ENCODE measurements at regions not wholly inside any gene's neighbourhood (a gene's known extent, or its start where the extent isn't known, plus 50 kb on each side); places are given as distances from the start of the nearest gene placed in this dataset.

DNA sequence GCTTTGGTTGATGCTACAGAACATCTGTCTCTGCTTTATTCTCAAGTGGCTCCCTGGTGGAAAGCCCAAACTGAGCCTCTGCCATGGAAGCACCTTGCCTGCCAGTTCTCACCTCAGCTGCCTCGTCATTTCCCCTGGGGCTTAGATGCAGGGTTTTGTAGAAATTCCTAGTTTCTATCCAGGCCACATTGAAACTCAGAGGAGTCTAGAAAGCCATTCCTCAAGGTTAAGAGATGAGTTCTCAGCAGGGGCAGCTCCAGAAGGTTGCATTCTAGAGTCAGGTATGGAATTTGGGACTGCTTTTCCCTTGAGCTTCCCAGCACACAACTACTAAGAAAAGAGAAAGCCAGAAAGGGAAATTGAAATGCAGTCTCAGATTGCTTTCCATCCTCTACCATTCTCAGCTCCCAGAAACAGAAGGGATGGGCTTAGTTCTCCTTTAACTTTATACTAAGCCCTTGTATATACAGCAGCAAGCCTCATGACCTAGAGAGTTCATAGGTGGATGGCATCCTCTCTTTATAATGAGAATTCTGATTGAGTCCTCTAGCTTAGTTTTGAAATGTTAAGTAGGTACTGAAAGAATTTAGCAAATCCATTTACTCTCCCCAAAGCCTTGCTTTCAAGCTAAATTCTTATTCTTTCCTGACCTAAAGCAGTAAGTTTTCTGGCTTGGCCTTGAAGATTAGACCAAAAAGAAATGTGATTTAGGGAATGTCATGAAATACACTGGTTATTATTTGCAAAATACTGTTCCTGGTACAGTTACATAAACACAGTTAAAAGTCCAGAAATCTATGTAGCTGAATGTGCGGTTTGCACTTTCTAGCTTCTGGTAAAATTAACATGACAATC is 66.0 kb upstream of the MEF2C start:
- no peak for TF ChIP-seq EP300 (conservative IDR thresholded peaks at IDR 0.05; ENCODE audit: poor library complexity, severe bottlenecking)
- TF ChIP-seq, protein P1, sequence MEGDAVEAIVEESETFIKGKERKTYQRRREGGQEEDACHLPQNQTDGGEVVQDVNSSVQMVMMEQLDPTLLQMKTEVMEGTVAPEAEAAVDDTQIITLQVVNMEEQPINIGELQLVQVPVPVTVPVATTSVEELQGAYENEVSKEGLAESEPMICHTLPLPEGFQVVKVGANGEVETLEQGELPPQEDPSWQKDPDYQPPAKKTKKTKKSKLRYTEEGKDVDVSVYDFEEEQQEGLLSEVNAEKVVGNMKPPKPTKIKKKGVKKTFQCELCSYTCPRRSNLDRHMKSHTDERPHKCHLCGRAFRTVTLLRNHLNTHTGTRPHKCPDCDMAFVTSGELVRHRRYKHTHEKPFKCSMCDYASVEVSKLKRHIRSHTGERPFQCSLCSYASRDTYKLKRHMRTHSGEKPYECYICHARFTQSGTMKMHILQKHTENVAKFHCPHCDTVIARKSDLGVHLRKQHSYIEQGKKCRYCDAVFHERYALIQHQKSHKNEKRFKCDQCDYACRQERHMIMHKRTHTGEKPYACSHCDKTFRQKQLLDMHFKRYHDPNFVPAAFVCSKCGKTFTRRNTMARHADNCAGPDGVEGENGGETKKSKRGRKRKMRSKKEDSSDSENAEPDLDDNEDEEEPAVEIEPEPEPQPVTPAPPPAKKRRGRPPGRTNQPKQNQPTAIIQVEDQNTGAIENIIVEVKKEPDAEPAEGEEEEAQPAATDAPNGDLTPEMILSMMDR (IDR thresholded peaks at IDR 0.05; ENCODE audit: poor library complexity, severe bottlenecking) = no peak

Data from neural cell (in vitro differentiated cells).